ENCODE measurements at regions not wholly inside any gene's neighbourhood (a gene's known extent, or its start where the extent isn't known, plus 50 kb on each side); places are given as distances from the start of the nearest gene placed in this dataset.
A peak's percentile ranks its signal among the peaks of the same experiment; 100 is the strongest.
"Not testable (repeated sequence)": the region's sequence is repeated elsewhere in the genome, so short reads cannot be mapped to it uniquely, and the experiment has no call there.

GRCh38 chr3:145333427-145333826, 827.6 kb downstream of the PLOD2 start:
- not testable (repeated sequence) for H3K4me3 ChIP-seq (ENCODE audit: low read depth in 1 of 2, low read length in 2 of 2); H3K36me3 ChIP-seq (ENCODE audit: control insufficient read depth in 1 of 2, insufficient read depth in 2 of 2, low read length in 2 of 2); H3K27me3 ChIP-seq (ENCODE audit: low read depth, low read length); H3K9me3 ChIP-seq (ENCODE audit: control insufficient read depth in 1 of 2, low read length in 2 of 2); H3K4me1 ChIP-seq (ENCODE audit: control insufficient read depth in 1 of 2, insufficient read depth in 2 of 2, low read length in 2 of 2); H3K27ac ChIP-seq (ENCODE audit: low read length)

- no peaks in the 10 kb centered on the region for H3K9me3 ChIP-seq (ENCODE audit: control insufficient read depth in 1 of 2, low read length in 2 of 2)
- no peaks in the 10 kb centered on the region for H3K4me1 ChIP-seq (ENCODE audit: control insufficient read depth in 1 of 2, insufficient read depth in 2 of 2, low read length in 2 of 2)
- no peaks in the 10 kb centered on the region for H3K27me3 ChIP-seq (ENCODE audit: low read depth, low read length)
- no peaks in the 10 kb centered on the region for H3K36me3 ChIP-seq (ENCODE audit: control insufficient read depth in 1 of 2, insufficient read depth in 2 of 2, low read length in 2 of 2)
- H3K4me3 ChIP-seq (ENCODE audit: low read depth in 1 of 2, low read length in 2 of 2), result no peak overlapping the region
- H3K27ac ChIP-seq (ENCODE audit: low read length), result no peak overlapping the region
Measured at GRCh38 chr3:145333931-145334330, 827.1 kb downstream of the PLOD2 start.

DNA sequence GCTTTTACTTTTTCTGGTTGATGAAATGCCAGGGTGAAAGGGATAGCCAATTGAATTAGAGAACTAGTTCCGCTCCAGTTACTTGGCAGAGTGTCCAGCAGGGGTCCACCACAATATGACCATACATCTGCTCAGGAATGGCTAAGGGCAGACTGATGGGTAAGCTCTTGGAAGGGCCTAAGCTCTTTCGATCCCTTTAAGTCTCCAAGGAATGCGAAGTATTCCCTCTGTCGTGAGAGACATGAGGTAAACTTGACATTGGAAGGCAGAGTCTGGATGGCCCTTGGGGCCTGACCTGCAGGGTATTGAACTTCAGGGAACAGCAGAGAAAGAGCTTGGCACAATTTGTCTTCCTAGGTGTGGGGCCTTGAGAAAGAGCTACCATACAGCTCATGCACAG, 805.8 kb downstream of the PLOD2 start:
- Histone ChIP-seq H3K27me3 (ENCODE audit: low read depth, low read length) (no peaks in the 10 kb centered on the region), H3K27ac (ENCODE audit: low read length) (no peak overlapping the region), H3K4me1 (ENCODE audit: control insufficient read depth in 1 of 2, insufficient read depth in 2 of 2, low read length in 2 of 2) (no peaks in the 10 kb centered on the region), H3K4me3 (ENCODE audit: low read depth in 1 of 2, low read length in 2 of 2) (no peak overlapping the region), H3K9me3 (ENCODE audit: control insufficient read depth in 1 of 2, low read length in 2 of 2) (peaks cover 20 to 32% of the 10 kb centered on the region in 2 donors), H3K36me3 (ENCODE audit: control insufficient read depth in 1 of 2, insufficient read depth in 2 of 2, low read length in 2 of 2) (no peaks in the 10 kb centered on the region)

- Histone ChIP-seq H3K36me3 (ENCODE audit: control insufficient read depth in 1 of 2, insufficient read depth in 2 of 2, low read length in 2 of 2) (no peaks in the 10 kb centered on the region), H3K9me3 (ENCODE audit: control insufficient read depth in 1 of 2, low read length in 2 of 2) (peaks cover 20 to 32% of the 10 kb centered on the region in 2 donors), H3K4me3 (ENCODE audit: low read depth in 1 of 2, low read length in 2 of 2) (peak overlapping the region in 1 of 2 donors; percentile 6), H3K27me3 (ENCODE audit: low read depth, low read length) (no peaks in the 10 kb centered on the region), H3K27ac (ENCODE audit: low read length) (no peak overlapping the region), H3K4me1 (ENCODE audit: control insufficient read depth in 1 of 2, insufficient read depth in 2 of 2, low read length in 2 of 2) (no peaks in the 10 kb centered on the region)
Measured at GRCh38 chr3:145357453-145357852, 803.5 kb downstream of the PLOD2 start.

DNA sequence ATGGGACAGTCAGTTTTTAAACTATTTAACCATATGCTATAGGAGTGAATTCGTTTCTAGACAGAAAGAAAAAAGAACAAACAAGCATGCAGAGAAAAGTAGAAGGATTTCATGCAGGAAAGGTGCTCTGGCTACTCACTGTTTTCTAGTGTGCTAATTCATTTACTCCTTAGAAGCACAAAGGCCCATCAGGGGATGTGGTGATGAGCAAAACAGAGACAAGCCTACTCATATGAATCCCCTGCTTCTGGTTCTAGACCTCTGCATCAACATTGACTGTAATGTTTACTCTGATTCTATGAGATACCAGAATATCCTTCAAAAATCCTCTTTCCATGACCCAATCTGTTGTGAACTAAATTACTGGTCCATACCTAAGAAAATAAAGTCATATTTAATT, 801.9 kb downstream of the PLOD2 start:
- Histone ChIP-seq H3K9me3 (ENCODE audit: control insufficient read depth in 1 of 2, low read length in 2 of 2) (peaks cover 20 to 27% of the 10 kb centered on the region in 2 donors), H3K27me3 (ENCODE audit: low read depth, low read length) (no peaks in the 10 kb centered on the region), H3K4me3 (ENCODE audit: low read depth in 1 of 2, low read length in 2 of 2) (no peak overlapping the region), H3K36me3 (ENCODE audit: control insufficient read depth in 1 of 2, insufficient read depth in 2 of 2, low read length in 2 of 2) (no peaks in the 10 kb centered on the region), H3K4me1 (ENCODE audit: control insufficient read depth in 1 of 2, insufficient read depth in 2 of 2, low read length in 2 of 2) (no peaks in the 10 kb centered on the region), H3K27ac (ENCODE audit: low read length) (no peak overlapping the region)

GRCh38 chr3:145368748-145369147, 792.2 kb downstream of the PLOD2 start:
- no peaks in the 10 kb centered on the region for H3K27me3 ChIP-seq (ENCODE audit: low read depth, low read length)
- H3K36me3 ChIP-seq (ENCODE audit: control insufficient read depth in 1 of 2, insufficient read depth in 2 of 2, low read length in 2 of 2), result no peaks in the 10 kb centered on the region
- H3K4me1 ChIP-seq (ENCODE audit: control insufficient read depth in 1 of 2, insufficient read depth in 2 of 2, low read length in 2 of 2), result no peaks in the 10 kb centered on the region
- no peak overlapping the region for H3K27ac ChIP-seq (ENCODE audit: low read length)
- no peaks in the 10 kb centered on the region for H3K9me3 ChIP-seq (ENCODE audit: control insufficient read depth in 1 of 2, low read length in 2 of 2)
- H3K4me3 ChIP-seq (ENCODE audit: low read depth in 1 of 2, low read length in 2 of 2), result no peak overlapping the region

DNA sequence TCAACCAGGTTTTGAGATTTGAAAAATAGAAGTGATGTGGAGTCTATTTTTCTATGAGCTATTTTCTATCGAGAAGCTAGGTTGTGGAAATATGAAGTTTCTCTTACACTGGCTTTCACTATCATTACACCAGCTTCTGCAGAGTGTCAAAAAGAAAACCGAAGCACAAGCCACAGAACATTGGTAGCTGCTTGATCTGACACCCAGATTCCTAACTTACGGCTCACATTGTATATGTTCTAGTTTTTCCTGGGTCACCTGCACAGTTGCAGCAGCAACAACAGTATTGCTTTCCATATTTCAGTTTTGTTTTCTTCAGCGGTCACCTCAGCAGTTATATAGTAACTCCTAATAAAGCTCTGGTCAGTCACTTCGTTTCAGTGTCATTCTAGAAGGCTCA, 790.1 kb downstream of the PLOD2 start:
- H3K9me3 ChIP-seq (ENCODE audit: control insufficient read depth in 1 of 2, low read length in 2 of 2), result no peaks in the 10 kb centered on the region
- H3K27ac ChIP-seq (ENCODE audit: low read length), result no peak overlapping the region
- no peak overlapping the region for H3K4me3 ChIP-seq (ENCODE audit: low read depth in 1 of 2, low read length in 2 of 2)
- no peaks in the 10 kb centered on the region for H3K27me3 ChIP-seq (ENCODE audit: low read depth, low read length)
- no peaks in the 10 kb centered on the region for H3K36me3 ChIP-seq (ENCODE audit: control insufficient read depth in 1 of 2, insufficient read depth in 2 of 2, low read length in 2 of 2)
- H3K4me1 ChIP-seq (ENCODE audit: control insufficient read depth in 1 of 2, insufficient read depth in 2 of 2, low read length in 2 of 2), result no peaks in the 10 kb centered on the region

GRCh38 chr3:145377301-145377700, 783.7 kb downstream of the PLOD2 start:
- Histone ChIP-seq H3K36me3 (ENCODE audit: control insufficient read depth in 1 of 2, insufficient read depth in 2 of 2, low read length in 2 of 2) (no peaks in the 10 kb centered on the region), H3K4me3 (ENCODE audit: low read depth in 1 of 2, low read length in 2 of 2) (no peak overlapping the region), H3K9me3 (ENCODE audit: control insufficient read depth in 1 of 2, low read length in 2 of 2) (no peaks in the 10 kb centered on the region), H3K27me3 (ENCODE audit: low read depth, low read length) (no peaks in the 10 kb centered on the region), H3K4me1 (ENCODE audit: control insufficient read depth in 1 of 2, insufficient read depth in 2 of 2, low read length in 2 of 2) (no peaks in the 10 kb centered on the region), H3K27ac (ENCODE audit: low read length) (no peak overlapping the region)

DNA sequence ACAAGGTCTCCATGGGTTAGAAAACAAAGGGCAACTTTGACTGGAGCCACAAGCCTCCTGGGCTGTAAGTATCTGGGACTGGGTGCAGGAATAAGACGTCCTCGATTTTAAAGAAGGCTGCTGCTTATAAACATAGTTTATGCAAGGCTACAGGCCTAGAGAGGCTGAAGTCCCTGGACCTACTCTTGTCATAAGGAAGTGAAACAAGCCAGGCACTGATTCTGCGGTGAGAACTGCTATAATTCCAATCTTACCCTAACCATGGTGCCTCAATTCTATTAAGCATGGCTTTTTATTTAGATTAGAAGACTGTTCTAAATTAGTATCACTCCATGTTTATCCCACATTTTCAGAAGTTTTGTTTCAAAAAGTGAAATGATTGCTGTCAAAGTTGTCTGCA, 777.6 kb downstream of the PLOD2 start:
- no peaks in the 10 kb centered on the region for H3K9me3 ChIP-seq (ENCODE audit: control insufficient read depth in 1 of 2, low read length in 2 of 2)
- H3K4me1 ChIP-seq (ENCODE audit: control insufficient read depth in 1 of 2, insufficient read depth in 2 of 2, low read length in 2 of 2), result no peaks in the 10 kb centered on the region
- H3K27ac ChIP-seq (ENCODE audit: low read length), result no peak overlapping the region
- H3K36me3 ChIP-seq (ENCODE audit: control insufficient read depth in 1 of 2, insufficient read depth in 2 of 2, low read length in 2 of 2), result no peaks in the 10 kb centered on the region
- H3K4me3 ChIP-seq (ENCODE audit: low read depth in 1 of 2, low read length in 2 of 2), result no peak overlapping the region
- no peaks in the 10 kb centered on the region for H3K27me3 ChIP-seq (ENCODE audit: low read depth, low read length)

DNA sequence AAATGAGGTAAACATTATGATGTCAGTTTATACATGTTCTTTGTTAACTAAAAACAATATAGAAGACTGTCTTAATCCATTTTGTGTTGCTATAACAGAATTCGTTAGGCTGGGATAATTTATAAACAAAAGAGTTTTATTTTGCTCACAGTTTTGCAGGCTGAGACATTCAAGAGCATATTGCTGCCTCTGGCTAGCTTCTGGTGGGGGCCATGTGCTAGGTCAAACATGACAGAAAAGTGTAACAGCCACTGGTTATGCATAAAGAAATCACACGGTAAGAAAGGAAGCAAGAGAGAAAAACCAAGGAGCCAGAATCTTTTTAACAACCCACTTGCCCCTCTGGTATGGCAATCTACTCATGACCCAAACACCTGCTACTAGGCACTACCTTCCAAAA, 776.7 kb downstream of the PLOD2 start:
- H3K4me3 ChIP-seq (ENCODE audit: low read depth in 1 of 2, low read length in 2 of 2), result no peak overlapping the region
- H3K9me3 ChIP-seq (ENCODE audit: control insufficient read depth in 1 of 2, low read length in 2 of 2), result peaks cover 0 to 3% of the 10 kb centered on the region in 2 donors
- H3K36me3 ChIP-seq (ENCODE audit: control insufficient read depth in 1 of 2, insufficient read depth in 2 of 2, low read length in 2 of 2), result no peaks in the 10 kb centered on the region
- H3K4me1 ChIP-seq (ENCODE audit: control insufficient read depth in 1 of 2, insufficient read depth in 2 of 2, low read length in 2 of 2), result no peaks in the 10 kb centered on the region
- no peaks in the 10 kb centered on the region for H3K27me3 ChIP-seq (ENCODE audit: low read depth, low read length)
- H3K27ac ChIP-seq (ENCODE audit: low read length), result no peak overlapping the region

DNA sequence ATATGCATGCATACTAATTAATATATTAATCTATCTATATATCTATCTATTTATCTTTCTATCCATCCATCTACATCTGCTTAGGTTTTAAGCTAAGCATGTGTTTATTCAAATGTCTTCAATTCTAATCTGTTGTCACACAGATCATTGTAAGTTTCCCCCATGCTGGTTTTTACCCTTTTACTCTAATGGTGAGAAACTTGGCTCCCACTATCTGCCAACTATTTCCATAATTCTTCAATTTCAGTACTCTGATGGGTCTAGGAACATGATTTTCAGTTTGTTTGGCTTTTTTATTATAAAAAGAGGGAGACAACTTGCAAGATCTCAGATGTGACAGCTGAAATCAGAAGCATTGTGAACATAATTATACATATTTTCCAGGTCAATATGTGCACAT, 773.8 kb downstream of the PLOD2 start:
- Histone ChIP-seq H3K27ac (ENCODE audit: low read length) (no peak overlapping the region), H3K36me3 (ENCODE audit: control insufficient read depth in 1 of 2, insufficient read depth in 2 of 2, low read length in 2 of 2) (no peaks in the 10 kb centered on the region), H3K4me3 (ENCODE audit: low read depth in 1 of 2, low read length in 2 of 2) (no peak overlapping the region), H3K27me3 (ENCODE audit: low read depth, low read length) (no peaks in the 10 kb centered on the region), H3K4me1 (ENCODE audit: control insufficient read depth in 1 of 2, insufficient read depth in 2 of 2, low read length in 2 of 2) (no peaks in the 10 kb centered on the region), H3K9me3 (ENCODE audit: control insufficient read depth in 1 of 2, low read length in 2 of 2) (peaks cover 0 to 9% of the 10 kb centered on the region in 2 donors)

- H3K27me3 ChIP-seq (ENCODE audit: low read depth, low read length), result no peaks in the 10 kb centered on the region
- H3K36me3 ChIP-seq (ENCODE audit: control insufficient read depth in 1 of 2, insufficient read depth in 2 of 2, low read length in 2 of 2), result no peaks in the 10 kb centered on the region
- H3K9me3 ChIP-seq (ENCODE audit: control insufficient read depth in 1 of 2, low read length in 2 of 2), result peaks cover 0 to 3% of the 10 kb centered on the region in 2 donors
- no peak overlapping the region for H3K4me3 ChIP-seq (ENCODE audit: low read depth in 1 of 2, low read length in 2 of 2)
- no peaks in the 10 kb centered on the region for H3K4me1 ChIP-seq (ENCODE audit: control insufficient read depth in 1 of 2, insufficient read depth in 2 of 2, low read length in 2 of 2)
- no peak overlapping the region for H3K27ac ChIP-seq (ENCODE audit: low read length)
Measured at GRCh38 chr3:145395421-145395820, 765.6 kb downstream of the PLOD2 start.

All from muscle layer of duodenum (tissue), 2 donors.